ENCODE measurements at regions not wholly inside any gene's neighbourhood (a gene's known extent, or its start where the extent isn't known, plus 50 kb on each side); places are given as distances from the start of the nearest gene placed in this dataset.
"Not testable (repeated sequence)": the region's sequence is repeated elsewhere in the genome, so short reads cannot be mapped to it uniquely, and the experiment has no call there.

DNA sequence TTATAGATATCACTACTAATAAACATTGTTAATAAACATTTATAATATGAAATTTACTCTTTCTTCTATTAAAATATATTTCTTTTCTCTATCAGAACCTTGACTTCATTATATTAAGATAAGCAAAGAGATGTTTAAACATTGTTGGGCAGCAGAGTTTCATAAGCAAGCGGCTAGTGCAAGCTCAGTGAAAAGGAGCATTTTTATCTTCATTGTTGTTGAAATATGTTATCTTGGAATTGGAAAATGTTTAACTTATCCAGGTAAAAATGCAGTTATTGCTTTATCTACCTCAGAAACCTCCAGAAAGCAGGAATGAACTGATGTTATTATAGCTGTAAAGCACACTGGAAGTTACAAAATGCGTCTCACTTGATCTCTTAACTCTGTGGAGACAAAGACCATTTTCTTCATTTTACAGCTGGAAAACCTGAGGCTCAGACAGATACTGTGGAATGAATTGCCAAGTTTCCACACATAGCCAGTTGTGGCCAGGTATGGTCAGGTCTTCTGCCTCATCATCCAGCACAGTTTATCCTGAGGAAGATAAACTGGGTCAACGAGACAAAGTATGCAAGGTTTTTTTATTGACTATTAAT, 934.6 kb upstream of the FAM98A start:
- no peaks in the 10 kb centered on the region for H3K36me3 ChIP-seq (ENCODE audit: control insufficient read depth, low read depth, low read length)
- H3K9ac ChIP-seq (ENCODE audit: low read length) = no peak overlapping the region
- no peaks in the 10 kb centered on the region for H3K4me1 ChIP-seq (ENCODE audit: control insufficient read depth, low read depth, low read length)
- H3K27ac ChIP-seq (ENCODE audit: low read length) = no peak overlapping the region
- no peaks in the 10 kb centered on the region for H3K27me3 ChIP-seq (ENCODE audit: control insufficient read depth, insufficient read depth, low read length)
- H3K4me3 ChIP-seq (ENCODE audit: low read length) = no peak overlapping the region
- H3K9me3 ChIP-seq (ENCODE audit: control insufficient read depth, low read depth, low read length) = no peaks in the 10 kb centered on the region

DNA sequence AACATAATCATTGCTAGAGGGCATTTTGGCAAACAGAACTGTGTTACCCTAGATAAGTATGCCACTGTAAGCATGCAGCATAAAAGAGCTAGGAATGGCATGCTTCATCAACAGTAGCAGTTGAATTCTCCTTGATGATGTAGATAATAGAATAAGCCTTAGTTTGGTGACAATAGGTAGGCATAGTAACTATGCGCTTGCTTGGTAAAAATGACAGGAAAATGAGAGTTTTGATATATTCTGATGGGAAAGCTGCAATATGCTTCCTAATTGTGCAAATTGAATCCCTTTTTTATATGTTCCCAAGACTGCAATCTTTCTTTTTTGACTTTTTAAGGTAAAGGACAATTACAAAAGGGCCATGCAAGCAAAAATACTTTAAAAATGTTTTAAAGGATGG, 930.9 kb upstream of the FAM98A start:
- H3K36me3 ChIP-seq (ENCODE audit: control insufficient read depth, low read depth, low read length) = no peaks in the 10 kb centered on the region

DNA sequence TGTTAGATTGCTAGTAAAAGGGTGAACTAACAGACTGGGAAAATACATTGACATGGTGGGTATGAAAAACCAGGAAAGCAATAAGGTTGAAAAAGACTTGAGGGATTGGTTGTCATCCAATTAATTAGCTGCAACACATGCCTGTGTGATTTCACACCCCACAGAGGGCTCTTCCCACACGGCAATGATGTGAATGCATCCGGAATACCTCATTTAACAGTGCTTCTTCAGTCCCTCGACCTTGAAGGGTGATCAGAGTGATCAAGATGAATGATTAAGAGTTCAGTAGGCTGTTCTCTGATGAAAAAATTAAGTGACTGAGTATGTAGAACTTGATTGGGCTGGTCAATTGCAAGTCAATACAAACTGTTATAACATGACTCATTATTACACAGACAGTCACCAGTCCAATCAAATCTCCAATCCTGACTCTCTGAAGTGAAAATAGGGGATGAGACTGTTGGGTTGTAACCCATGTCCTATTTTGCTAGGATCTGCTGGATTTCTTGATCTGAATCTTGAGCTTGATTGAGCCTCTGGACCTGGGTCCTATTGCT, 924.9 kb upstream of the FAM98A start:
- H3K9me3 ChIP-seq (ENCODE audit: control insufficient read depth, low read depth, low read length) = no peaks in the 10 kb centered on the region
- H3K4me3 ChIP-seq (ENCODE audit: low read length) = no peak overlapping the region
- H3K36me3 ChIP-seq (ENCODE audit: control insufficient read depth, low read depth, low read length) = no peaks in the 10 kb centered on the region
- H3K27me3 ChIP-seq (ENCODE audit: control insufficient read depth, insufficient read depth, low read length) = no peaks in the 10 kb centered on the region
- H3K9ac ChIP-seq (ENCODE audit: low read length) = no peak overlapping the region
- no peak overlapping the region for H3K27ac ChIP-seq (ENCODE audit: low read length)
- no peaks in the 10 kb centered on the region for H3K4me1 ChIP-seq (ENCODE audit: control insufficient read depth, low read depth, low read length)

More for the DNA sequence above, 930.9 kb upstream of the FAM98A start:
- Histone ChIP-seq H3K9ac (ENCODE audit: low read length) (no peak overlapping the region), H3K9me3 (ENCODE audit: control insufficient read depth, low read depth, low read length) (no peaks in the 10 kb centered on the region), H3K27ac (ENCODE audit: low read length) (no peak overlapping the region), H3K4me1 (ENCODE audit: control insufficient read depth, low read depth, low read length) (no peaks in the 10 kb centered on the region), H3K4me3 (ENCODE audit: low read length) (no peak overlapping the region), H3K27me3 (ENCODE audit: control insufficient read depth, insufficient read depth, low read length) (no peaks in the 10 kb centered on the region)

DNA sequence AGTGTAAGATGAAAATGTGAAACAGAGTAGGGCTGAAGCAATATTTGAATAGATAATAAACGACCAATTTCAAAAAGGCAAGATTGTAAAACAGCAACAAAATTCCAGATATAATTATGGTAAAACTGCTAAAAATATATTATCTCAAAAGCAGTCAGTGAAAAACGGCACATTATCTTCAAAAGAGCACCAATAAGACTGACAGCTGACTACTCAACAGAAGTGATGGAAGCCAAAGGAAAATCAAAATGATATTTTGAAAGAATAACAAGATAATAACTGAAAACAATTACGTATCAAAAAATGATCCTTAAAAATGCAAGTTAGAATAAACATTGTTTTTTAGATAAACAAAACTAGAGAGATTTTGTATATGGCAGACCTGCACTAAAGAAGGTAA, 920.6 kb upstream of the FAM98A start:
- Histone ChIP-seq H3K9ac (ENCODE audit: low read length) (no peak overlapping the region), H3K4me3 (ENCODE audit: low read length) (no peak overlapping the region), H3K36me3 (ENCODE audit: control insufficient read depth, low read depth, low read length) (no peaks in the 10 kb centered on the region), H3K27me3 (ENCODE audit: control insufficient read depth, insufficient read depth, low read length) (no peaks in the 10 kb centered on the region), H3K27ac (ENCODE audit: low read length) (no peak overlapping the region), H3K4me1 (ENCODE audit: control insufficient read depth, low read depth, low read length) (no peaks in the 10 kb centered on the region), H3K9me3 (ENCODE audit: control insufficient read depth, low read depth, low read length) (no peaks in the 10 kb centered on the region)

DNA sequence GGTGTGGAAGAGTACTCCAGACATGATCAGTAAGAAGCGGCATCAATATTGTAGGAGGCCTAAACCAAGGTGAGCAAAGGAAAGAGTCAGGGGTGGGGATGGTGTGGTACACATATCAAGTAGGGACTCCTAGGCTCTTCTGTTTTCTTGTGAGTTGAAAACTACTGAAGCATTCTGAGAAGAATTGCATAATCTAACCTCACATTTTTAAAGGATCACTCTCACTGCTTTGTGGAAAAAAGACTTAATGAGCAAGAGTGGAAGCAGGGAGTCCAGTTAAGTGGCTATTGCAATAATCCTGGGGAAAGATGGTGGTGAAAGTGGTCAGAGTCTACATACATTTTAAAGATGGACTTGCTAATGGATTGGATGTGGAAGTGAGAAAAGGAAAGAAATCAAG, 899.5 kb upstream of the FAM98A start:
- Histone ChIP-seq H3K4me1 (ENCODE audit: control insufficient read depth, low read depth, low read length) (peaks cover 6% of the 10 kb centered on the region), H3K9ac (ENCODE audit: low read length) (no peak overlapping the region), H3K27ac (ENCODE audit: low read length) (no peak overlapping the region), H3K36me3 (ENCODE audit: control insufficient read depth, low read depth, low read length) (no peaks in the 10 kb centered on the region), H3K4me3 (ENCODE audit: low read length) (no peak overlapping the region), H3K9me3 (ENCODE audit: control insufficient read depth, low read depth, low read length) (no peaks in the 10 kb centered on the region), H3K27me3 (ENCODE audit: control insufficient read depth, insufficient read depth, low read length) (no peaks in the 10 kb centered on the region)

DNA sequence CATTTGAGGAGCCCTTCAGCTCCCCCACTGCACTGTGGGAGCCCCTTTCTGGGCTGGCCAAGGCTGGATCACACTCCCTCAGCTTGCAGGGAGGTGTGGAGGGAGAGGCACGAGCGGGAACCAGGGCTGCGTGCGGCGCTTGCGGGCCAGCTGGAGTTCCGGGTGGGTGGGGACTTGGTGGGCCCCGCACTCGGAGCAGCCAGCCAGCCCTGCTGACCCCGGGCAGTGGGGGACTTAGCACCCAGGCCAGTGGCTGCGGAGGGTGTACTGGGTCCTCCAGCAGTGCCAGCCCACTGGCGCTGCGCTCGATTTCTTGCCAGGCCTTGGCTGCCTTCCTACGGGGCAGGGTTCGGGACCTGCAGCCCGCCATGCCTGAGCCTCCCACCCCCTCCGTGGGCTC, 895.1 kb upstream of the FAM98A start:
- not testable (repeated sequence) for H3K9me3 ChIP-seq (ENCODE audit: control insufficient read depth, low read depth, low read length); H3K27ac ChIP-seq (ENCODE audit: low read length); H3K36me3 ChIP-seq (ENCODE audit: control insufficient read depth, low read depth, low read length); H3K4me3 ChIP-seq (ENCODE audit: low read length); H3K9ac ChIP-seq (ENCODE audit: low read length); H3K27me3 ChIP-seq (ENCODE audit: control insufficient read depth, insufficient read depth, low read length); H3K4me1 ChIP-seq (ENCODE audit: control insufficient read depth, low read depth, low read length)

DNA sequence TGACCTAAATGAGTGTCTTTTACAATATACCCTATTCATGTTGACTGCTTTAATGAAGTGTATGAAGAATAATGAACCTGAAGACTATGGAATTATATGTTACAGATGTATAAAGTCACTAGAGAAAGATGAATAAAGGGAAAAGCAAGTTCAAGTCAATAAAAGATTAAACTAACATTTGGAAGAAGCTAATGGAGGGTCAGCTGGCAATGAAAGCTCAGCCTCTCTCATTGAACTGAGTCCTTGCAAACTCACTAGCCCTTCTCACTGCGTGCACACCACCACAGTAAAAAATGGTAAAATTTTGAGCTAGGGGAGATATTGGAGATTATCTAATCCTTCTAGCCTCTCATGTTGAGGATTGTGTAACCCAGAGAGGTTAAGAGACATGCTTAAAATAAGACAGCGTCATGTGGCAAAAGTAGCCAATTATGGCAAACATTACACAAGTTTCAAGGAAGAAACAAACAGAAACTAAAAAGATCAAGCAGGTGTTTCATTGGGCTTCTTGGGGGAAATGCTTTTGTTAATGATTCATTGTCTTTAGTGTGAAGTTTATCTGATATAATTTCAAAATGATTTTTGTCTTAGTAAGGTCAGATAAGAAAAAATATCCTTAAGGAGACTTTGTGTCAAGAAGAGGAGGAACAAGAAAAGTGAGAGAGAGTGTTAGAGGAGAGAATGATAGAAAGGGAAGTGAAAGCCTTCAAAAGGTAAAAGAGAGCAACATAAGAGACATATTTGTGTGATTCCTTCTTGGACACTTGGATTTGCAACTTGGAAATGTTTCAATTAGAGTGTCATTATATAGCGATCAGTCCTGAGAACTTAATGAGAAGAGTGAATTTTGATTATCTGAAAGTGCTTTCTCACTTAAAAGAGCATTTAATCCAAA, 893.7 kb upstream of the FAM98A start:
- Histone ChIP-seq H3K4me1 (ENCODE audit: control insufficient read depth, low read depth, low read length) (peaks cover 6% of the 10 kb centered on the region), H3K27me3 (ENCODE audit: control insufficient read depth, insufficient read depth, low read length) (no peaks in the 10 kb centered on the region), H3K36me3 (ENCODE audit: control insufficient read depth, low read depth, low read length) (no peaks in the 10 kb centered on the region), H3K9ac (ENCODE audit: low read length) (no peak overlapping the region), H3K9me3 (ENCODE audit: control insufficient read depth, low read depth, low read length) (no peaks in the 10 kb centered on the region), H3K4me3 (ENCODE audit: low read length) (no peak overlapping the region), H3K27ac (ENCODE audit: low read length) (no peak overlapping the region)

DNA sequence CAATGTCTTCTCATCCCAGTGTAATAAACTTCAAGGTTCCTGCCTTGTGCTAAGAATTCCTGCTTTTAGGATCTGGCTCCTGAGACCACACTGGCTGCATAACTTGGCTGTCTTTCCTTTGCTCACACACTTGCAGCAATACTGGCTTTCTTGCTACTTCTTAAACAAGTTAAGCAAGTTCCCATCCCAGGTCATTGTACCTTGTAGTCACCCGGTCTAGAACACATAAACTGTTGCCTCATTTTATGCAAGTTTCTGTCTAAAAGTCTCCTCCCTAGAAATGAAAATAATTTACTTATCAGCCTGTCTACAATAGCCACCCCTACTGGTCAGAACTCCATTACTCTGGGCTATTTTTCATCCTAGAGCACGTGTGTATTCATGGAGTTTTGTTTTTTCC, 887.9 kb upstream of the FAM98A start:
- Histone ChIP-seq H3K36me3 (ENCODE audit: control insufficient read depth, low read depth, low read length) (no peaks in the 10 kb centered on the region), H3K4me1 (ENCODE audit: control insufficient read depth, low read depth, low read length) (no peaks in the 10 kb centered on the region), H3K27me3 (ENCODE audit: control insufficient read depth, insufficient read depth, low read length) (no peaks in the 10 kb centered on the region), H3K9me3 (ENCODE audit: control insufficient read depth, low read depth, low read length) (no peaks in the 10 kb centered on the region), H3K9ac (ENCODE audit: low read length) (no peak overlapping the region), H3K4me3 (ENCODE audit: low read length) (no peak overlapping the region), H3K27ac (ENCODE audit: low read length) (no peak overlapping the region)

DNA sequence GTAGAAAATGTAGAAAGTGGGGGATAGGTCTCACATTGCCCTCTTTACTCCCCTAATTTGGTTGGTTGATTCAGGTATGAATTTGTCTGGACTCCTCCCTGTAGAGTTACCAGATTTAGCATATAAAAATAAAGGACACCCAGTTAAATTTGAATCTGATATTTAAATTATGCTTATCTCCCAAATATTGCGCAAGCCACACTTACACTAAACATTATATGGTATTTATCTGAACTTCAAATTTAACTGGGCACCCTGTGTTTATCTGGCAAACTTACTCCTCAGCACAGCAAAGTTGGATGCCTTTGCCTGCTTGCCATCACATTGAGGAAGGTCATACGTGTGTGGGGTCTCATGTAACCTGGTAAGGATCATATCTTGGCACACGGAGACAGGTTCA, 882.4 kb upstream of the FAM98A start:
- H3K9ac ChIP-seq (ENCODE audit: low read length) = no peak overlapping the region
- H3K27me3 ChIP-seq (ENCODE audit: control insufficient read depth, insufficient read depth, low read length) = no peaks in the 10 kb centered on the region
- H3K4me3 ChIP-seq (ENCODE audit: low read length) = no peak overlapping the region
- H3K36me3 ChIP-seq (ENCODE audit: control insufficient read depth, low read depth, low read length) = no peaks in the 10 kb centered on the region
- H3K9me3 ChIP-seq (ENCODE audit: control insufficient read depth, low read depth, low read length) = no peaks in the 10 kb centered on the region
- H3K4me1 ChIP-seq (ENCODE audit: control insufficient read depth, low read depth, low read length) = no peaks in the 10 kb centered on the region
- no peak overlapping the region for H3K27ac ChIP-seq (ENCODE audit: low read length)

DNA sequence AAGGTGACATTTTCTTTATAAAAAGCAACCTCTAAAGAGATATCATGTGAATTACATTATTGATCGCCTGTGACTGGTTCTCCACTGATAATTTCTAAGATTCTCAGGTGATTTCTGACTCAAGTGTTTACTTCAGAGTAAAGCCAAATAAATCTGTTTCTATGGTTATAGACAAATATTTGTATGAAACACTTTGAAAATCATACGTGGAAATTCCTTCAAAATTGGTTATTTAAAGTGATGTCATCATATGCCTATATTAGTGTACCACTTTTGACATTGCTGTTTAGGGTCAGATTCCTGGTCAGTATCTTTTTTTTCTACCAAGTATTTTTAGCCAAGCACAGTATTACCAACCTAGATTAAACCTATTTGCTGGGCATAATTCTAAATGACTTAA, 881.3 kb upstream of the FAM98A start:
- Histone ChIP-seq H3K9me3 (ENCODE audit: control insufficient read depth, low read depth, low read length) (no peaks in the 10 kb centered on the region), H3K9ac (ENCODE audit: low read length) (no peak overlapping the region)

DNA sequence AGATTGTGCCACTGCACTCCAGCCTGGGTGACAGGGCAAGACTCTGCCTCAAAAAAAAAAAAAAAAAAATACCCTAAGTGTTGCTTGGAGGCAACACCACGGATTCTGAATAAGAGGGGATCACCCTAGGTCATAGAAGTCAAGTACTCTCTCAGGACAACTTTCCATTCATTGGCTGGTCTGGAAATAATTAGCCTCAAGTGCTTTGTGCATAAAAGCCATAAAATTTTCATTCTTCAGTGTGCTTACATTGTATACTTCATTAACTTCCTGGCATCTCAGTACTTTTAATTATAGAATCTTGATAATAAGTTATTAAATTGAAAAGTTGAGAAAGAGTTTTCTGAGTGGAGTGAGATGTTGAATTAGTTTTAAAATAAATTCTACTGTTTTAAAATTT, 876.1 kb upstream of the FAM98A start:
- Histone ChIP-seq H3K9me3 (ENCODE audit: control insufficient read depth, low read depth, low read length) (no peaks in the 10 kb centered on the region), H3K9ac (ENCODE audit: low read length) (no peak overlapping the region), H3K4me1 (ENCODE audit: control insufficient read depth, low read depth, low read length) (no peaks in the 10 kb centered on the region)

More for the DNA sequence above, 881.3 kb upstream of the FAM98A start:
- no peak overlapping the region for H3K27ac ChIP-seq (ENCODE audit: low read length)
- H3K4me1 ChIP-seq (ENCODE audit: control insufficient read depth, low read depth, low read length) = no peaks in the 10 kb centered on the region
- H3K27me3 ChIP-seq (ENCODE audit: control insufficient read depth, insufficient read depth, low read length) = no peaks in the 10 kb centered on the region
- H3K36me3 ChIP-seq (ENCODE audit: control insufficient read depth, low read depth, low read length) = no peaks in the 10 kb centered on the region
- no peak overlapping the region for H3K4me3 ChIP-seq (ENCODE audit: low read length)

DNA sequence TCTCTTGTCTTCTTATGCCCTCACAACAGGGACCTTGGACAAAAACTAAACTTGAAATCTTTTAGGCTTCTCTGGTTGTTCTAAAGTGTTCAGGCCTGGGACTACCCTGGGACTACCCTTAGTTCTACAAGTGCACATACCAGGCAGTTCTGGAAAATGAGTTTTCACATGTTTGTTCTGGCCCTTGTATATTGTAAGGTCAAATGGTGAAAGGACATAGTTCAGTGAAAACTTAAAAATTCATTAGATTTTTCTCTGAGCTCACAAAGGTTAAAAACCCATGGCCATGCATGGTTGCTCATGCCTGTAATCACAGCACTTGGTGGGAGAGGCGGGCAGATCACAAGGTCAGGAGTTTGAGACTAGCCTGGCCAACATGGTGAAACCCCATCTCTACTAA, 875.5 kb upstream of the FAM98A start:
- no peaks in the 10 kb centered on the region for H3K27me3 ChIP-seq (ENCODE audit: control insufficient read depth, insufficient read depth, low read length)
- H3K27ac ChIP-seq (ENCODE audit: low read length) = no peak overlapping the region
- H3K9ac ChIP-seq (ENCODE audit: low read length) = no peak overlapping the region
- no peak overlapping the region for H3K4me3 ChIP-seq (ENCODE audit: low read length)
- H3K36me3 ChIP-seq (ENCODE audit: control insufficient read depth, low read depth, low read length) = no peaks in the 10 kb centered on the region
- H3K4me1 ChIP-seq (ENCODE audit: control insufficient read depth, low read depth, low read length) = no peaks in the 10 kb centered on the region
- no peaks in the 10 kb centered on the region for H3K9me3 ChIP-seq (ENCODE audit: control insufficient read depth, low read depth, low read length)

More for the DNA sequence above, 876.1 kb upstream of the FAM98A start:
- no peak overlapping the region for H3K4me3 ChIP-seq (ENCODE audit: low read length)
- H3K36me3 ChIP-seq (ENCODE audit: control insufficient read depth, low read depth, low read length) = no peaks in the 10 kb centered on the region
- no peaks in the 10 kb centered on the region for H3K27me3 ChIP-seq (ENCODE audit: control insufficient read depth, insufficient read depth, low read length)
- no peak overlapping the region for H3K27ac ChIP-seq (ENCODE audit: low read length)
